NCI-H1417 treated with DMSO at 0.1 percent for 48 hours (cell line): ENCODE measurements at regions not wholly inside any gene's neighbourhood (a gene's known extent, or its start where the extent isn't known, plus 50 kb on each side); places are given as distances from the start of the nearest gene placed in this dataset.

Experiments used
- DNase-seq: peaks from one replicate; lab custom pipeline; 2025; lab: John Stamatoyannopoulos, UW

DNA sequence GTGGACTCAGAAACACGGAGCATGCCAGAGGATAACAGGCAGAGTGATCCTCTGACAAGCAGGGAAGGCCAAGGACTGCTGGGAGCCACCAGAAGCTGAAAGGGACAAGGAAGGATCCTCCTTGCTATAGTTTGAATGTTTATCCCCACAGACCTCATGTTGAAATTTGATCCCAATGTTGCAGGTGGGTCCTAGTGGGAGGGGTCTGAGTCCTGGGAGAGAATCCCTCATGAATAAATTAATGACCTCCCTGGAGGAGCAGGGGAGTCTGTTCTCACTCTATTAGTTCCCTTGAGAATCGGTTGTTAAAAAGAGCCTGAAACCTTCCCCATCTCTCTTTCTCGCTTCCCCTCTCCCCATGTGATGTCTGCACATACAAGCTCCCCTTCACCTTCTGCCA is 124.4 kb downstream of the FBXO15 start:
- no peak for DNase-seq

DNA sequence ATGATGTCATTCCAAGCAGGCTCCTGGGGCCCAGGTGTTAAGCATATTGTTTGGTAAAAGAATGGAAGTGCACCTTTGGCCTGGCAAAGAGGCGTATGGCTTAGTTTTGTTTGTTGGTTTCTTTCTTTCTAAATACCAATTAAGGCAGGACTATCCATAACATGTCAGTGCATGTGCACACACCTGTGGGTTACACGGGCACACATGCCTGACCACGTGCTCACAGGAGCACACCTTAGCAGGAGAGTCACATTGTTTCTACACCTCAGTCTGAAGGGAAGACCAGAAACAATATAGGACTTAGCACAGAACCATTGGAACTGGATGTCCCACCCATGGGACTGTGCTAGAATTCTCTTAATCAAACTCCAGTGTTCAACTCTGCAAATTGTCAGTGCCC is 127.8 kb downstream of the FBXO15 start:
- DNase-seq = no peak

DNA sequence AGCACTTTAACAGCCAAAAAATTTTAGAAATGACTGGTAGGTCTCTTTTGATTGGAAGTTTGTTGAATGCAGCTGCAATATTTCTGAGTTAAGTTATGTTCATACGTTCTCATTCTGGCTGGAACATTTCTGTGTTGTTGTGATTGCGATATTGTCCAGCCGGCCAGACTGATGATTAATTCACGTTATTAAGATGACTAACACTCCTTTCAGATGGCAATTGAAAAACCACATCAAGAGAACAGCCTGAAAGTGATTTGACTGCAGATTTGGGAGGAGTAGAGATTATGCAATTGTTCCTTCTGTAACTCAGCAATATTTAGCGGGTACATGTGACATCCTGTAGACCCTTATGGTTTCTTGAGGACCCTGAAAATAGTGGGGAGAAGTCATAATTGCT is 133.7 kb downstream of the FBXO15 start:
- no peak for DNase-seq

DNA sequence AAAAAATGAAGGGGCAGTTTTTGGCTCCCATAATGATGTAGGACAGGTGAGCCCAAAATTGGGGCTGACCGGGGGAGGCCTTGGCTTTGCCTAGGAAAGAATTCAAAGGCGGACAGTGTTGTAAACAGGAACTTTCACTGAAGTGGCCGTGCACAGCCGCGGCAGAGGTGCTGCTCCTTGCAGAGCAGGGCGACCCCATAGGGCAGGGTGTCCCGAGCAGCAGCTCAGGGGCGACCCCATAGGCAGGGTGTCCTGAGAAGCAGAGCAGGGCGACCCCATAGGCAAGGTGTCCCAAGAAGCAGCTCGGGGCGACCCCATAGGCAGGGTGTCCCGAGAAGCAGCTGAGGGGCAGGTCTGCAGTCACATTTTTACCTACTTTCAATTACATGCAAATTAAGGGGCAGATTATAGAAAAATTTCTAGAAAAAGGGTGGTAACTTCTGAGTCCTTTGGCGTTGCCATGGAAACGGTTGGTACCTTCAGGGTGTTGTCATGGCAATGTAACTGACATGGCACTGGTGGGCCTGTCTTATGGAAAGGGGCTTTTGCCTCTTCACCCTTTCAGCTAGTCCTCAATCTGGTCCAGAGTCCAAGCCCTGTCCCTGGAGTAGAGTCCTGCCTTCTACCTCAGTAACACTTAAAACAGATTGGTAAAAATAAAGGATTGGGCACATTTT is 134.5 kb downstream of the FBXO15 start:
- DNase-seq = no peak

DNA sequence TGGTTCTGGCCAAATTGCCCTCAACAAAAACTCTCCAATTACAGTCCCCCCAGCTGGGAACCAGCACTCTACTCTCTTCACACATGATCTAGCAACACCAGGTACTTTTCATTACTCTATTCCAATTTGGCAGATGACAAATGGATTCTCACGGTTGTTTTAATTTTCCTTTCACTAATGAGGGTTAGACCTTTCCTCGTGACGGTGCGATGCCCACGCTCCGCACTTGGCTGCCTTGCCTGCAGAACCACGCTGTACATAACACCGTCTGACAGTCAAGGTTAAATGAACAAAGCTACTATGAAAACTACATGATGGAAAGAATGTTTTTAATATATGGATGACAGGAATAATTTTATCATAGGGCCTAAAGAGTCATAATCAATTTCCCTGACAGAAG is 141.5 kb downstream of the FBXO15 start:
- DNase-seq = no peak

DNA sequence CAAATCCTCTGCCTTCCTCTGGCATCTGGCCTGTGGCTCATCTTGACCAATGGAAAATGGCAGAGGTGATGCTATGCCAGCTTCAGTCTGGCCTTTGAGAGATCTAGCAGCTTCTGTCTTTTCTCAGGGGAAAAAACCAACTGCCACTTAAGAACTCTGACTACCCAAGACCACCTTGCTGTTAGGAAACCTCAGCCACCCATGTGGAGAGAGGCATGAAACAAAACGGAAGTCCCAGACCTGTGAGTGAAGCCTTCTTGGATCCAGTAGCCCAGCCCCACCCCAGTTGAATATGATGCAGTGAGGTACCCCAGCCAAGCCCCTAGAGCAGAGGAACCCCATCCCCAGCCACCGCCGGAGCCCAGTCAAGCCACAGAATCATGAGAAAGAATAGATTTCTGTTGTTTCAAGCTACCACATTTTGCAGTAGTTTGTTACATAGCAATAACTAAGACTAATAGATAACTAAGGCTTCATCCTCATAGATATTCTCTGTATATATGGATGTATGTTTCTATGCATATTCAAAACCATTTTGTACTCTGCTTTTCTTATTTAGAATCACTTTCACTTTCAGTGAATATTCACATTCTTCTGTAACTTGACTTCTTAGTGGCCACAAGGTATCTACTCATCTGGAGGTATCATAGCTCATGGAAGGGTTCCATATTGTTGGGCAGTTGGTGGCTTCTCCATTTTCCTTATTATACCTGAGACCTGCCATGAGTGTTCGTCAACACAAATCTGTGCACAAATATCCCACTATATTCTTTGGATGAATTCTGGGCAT is 142.1 kb downstream of the FBXO15 start:
- DNase-seq = no peak

DNA sequence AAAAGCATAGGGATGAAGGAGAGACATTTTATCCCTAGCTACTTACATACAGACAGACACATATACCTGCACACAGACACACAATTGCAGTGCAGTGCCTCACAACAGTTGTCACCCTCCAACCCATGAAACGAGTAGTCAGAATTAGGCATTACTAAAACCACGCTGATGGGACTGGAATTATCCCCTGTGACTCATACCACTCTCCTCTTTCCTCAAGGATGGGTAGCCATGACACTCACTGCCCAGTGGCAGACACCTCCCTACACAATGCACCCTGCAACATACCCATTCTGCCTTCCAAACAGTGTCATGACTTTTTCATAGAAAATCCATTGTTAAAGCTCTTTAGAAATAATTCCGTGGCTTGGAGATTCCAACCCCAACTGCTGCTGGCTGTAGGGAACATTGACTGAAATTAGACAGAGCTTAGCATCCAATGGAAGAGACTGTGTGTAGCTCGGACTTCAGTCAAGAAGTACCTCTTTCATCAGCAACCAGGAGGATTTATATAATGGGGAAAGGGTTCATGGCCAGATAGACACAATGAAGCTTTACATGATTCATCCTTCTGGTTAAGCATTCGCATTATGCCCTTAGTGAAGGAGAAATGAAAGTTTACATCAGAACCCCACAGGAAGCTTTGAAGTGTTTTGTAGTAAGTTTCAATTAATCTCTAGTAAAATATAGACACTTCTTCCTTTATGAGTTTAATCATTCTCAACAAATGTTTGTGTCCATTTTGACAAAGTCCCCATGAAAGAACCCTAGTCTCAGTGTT is 155.2 kb downstream of the FBXO15 start:
- DNase-seq = no peak

DNA sequence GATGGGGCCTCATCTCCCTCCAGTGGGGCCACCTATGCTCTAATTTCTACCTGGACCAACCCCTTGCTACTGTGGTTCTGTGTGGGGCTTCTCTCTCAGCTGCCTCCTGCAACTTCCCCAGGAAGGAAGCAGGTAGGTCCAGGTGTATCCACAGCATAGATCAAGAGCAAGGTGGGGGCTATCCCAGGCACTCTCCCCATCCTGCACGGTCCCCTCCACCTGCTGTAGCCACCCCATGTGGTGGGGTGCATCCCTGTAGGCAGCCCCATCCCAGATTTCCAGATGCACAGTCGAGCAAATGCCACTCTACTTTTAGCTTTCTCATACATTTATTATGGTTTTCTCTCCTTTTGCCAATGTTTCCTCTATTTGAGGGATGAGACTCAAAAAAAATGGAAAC is 156.1 kb downstream of the FBXO15 start:
- no peak for DNase-seq

DNA sequence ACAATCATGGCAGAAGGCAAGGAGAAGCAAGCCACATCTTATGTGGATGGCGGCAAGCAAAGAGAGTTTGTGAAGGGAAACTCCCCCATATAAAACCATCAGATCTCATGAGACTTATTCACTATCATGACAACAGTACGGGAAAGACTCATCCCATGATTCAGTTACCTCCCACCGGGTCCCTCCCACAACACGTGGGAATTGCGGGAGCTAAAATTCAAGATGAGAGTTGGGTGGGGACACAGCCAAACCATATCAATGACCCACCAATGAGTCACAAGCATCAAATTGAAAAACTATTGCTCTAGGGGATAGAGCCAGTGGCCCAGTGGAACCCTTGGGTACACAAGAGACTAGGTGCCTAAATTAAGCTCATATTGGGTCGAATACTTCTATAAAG is 157.4 kb downstream of the FBXO15 start:
- no peak for DNase-seq

DNA sequence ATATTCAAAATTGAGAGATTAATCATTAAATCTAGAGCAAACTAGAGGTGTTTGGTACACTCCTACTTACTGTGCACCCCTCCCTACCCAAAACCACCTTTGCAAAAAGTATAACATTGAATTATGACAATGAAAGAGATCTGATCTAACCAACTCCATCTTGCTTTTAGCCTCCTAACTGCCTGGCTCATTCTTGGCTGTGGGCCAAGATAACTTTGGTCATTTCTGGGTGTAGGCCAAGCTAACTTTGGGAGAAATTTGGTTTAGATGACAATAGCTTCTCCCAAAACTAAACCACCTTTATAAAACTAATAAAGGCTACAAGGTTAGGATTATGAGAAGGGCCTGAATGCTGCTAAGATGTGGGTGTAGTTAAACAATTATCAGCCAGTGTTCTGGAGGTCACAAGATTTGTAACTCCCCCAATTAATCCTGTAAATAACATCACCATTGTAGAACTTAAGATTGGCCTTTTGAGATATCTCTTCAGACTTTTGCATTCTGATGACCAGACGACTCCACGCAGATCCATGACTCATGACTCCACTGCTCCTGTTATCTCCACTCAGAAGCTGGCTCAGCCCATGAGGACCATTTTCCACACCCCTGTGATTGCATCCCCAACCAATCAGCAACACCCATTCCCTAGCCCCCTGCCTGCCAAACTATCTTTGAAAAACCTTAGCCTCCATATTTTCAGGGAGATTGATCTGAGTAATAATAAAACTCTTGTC is 160.2 kb downstream of the FBXO15 start:
- no peak for DNase-seq

DNA sequence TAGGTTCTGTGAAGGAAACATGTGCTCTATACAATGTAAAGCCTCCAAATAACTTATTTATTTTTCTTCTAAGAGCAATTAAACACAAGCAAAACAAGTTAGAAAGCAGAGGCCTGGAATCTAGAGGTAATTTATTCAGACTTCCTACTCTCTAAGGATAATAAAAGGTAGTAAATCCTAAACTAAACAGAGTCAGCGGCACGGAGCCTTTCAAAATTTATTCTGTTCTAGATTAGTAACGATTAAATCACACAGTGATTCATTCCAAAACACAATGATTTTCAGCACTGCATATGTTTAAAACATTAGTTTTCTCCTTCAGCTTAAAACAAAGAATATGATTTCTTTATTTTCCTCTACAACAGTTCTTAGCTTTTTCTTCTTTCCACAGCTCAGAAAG is 160.9 kb downstream of the FBXO15 start:
- no peak for DNase-seq

DNA sequence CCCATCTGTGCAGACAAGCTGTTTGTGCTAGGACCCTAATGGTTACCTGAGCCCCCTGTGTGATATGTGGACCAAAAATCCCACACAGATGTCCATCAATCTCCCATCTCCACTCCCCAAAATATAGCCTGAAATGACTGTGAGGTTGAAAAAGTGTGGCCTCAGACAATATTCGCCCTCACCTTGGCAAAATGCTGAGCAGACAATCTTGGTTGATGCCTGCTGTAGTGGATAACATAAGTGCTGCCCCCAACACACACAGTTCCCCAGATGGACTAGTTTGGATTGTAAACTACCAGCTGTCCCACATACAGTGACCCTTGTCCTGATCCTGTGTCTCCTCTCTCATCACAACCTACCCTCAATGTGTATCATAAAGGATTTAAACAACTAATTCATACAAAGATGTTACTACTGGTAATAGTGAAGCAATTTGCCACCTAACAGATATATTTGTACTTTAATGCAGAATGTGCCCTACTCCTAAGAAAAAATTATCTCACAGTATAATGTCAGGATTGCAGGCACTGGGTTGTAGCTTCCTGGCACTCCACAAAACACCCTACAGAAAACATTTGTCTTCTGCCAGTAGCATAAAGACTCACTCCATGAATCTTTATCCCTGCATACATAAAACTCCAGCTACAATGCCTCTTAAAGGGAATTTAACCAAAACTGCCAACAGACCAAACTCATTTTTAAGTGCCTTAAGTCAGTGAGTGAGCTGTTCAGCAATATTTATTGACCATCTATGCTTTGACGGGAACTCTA is 161.6 kb downstream of the FBXO15 start:
- DNase-seq = no peak

DNA sequence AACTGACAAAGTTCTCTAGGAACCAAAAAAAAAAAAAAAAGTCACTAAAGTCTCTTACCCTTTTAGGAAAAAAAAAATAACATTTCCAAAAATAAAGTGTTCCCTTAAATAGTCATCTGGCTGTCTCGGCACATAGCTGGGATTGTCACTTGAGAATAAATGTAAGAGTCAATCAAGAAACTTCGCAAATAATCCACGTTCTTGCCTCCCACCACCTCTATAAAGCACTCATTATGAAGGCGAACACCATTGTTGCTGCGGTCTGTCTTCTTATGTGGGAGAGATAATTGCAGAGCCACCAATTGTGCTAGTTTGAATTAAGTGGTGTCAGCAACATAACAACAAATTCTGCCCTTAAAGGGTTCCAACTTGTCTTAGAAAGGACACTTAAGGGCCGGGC is 163.7 kb downstream of the FBXO15 start:
- no peak for DNase-seq

DNA sequence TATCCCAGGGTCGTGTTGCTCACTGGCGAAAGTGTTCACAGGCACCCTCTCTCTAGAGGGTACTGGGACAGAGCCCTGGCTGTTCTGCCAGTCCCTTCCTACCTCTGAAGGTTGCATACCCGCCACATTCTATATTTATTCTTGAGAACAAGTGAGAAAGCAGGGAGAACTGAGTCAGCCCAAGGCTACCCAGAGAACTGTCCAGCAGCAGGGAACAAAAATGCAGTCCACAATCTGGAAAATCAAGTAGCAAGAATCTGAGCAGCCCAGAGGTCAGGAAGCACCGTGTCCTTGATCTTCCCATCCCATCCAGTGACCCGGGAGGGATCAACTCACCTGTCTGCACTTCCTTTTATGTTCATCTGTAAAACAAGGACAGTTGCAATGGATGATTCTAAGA is 164.1 kb downstream of the FBXO15 start:
- no peak for DNase-seq

DNA sequence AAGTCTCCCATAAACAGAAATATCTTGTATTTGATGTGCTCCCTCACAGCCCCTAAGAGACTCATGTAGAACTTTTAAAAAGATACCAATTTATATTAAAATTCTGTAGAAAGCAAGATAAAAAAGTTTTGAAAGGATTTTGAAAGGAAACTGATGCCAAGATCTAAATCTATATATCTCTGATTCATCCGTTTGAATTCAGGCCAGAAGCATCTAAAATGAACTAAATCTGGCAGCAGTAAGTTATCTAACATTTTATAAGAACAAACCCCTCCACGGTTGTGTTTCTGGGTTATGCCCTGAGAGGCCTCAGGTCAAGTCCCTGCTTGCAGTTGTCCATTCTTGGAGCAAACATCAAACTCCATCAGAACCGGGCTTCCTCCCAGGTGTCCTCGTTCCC is 165.8 kb downstream of the FBXO15 start:
- no peak for DNase-seq

DNA sequence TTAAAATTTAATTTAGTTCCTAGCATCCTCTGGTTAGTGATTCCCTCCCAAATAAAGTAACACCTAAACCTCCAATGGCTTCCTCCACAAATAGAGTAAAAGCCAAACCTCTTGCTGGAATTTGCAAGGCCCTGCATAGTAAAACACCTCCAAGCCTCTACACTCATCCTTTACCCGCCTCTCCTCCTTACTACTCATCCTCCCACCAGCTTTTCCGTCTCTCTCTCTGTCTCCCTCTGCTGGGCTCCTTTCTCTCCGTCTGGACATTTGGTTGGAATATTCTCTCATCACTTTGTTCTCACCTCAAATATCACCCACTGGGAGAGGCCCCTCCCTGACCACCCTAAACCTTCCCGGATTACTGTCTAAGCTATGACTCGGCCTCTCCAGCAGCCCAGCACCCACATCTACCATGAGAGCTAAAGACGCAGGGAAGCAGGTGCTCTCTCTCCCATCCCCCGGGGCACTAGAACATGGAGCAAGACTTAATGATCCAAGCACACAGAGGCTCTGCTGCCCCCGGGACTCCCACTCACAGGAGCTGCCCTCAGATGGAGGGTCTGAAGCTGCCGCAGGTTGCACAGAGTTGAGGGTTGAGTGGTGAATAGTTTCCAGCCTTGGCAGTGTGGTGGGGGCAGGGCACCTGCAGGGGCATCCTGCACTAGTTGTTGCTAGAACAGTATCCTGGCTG is 167.2 kb downstream of the FBXO15 start:
- no peak for DNase-seq

DNA sequence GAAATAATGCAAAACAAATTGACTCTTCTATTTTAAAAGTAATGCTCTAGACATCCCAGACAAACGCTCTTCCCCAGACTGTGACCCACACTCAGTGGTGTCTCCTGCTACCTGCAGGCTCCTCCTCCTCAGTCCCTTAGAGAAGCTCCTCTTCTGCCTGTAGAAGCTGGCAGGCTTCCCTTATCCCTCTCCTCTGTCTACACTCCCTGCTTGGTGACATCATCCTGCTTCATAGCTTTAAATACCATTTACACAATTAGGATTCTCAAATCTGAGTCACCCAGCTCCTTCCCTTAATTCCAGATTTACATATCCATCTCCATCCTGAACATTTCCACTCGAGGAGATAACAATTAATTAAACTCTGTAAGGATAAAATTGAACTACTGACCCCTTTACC is 167.9 kb downstream of the FBXO15 start:
- DNase-seq = no peak

DNA sequence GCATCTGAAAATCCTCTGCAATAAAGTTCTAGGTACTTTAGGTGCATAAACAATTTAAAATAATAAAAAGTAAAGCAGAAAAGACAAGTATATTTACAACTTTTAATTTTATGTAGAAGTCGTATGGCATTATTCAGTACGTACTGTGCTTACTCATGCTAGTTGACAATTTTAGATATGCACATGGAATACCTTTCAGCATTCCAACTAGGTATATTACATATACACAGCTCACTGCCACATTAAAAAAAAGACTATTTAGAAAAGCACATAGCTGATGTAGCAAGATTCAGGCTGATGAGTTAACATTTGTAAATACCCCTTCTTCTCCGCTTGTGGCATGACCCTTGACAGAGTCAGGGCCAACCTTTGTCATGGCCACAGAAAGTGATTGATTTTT is 171.2 kb downstream of the FBXO15 start:
- DNase-seq = no peak

DNA sequence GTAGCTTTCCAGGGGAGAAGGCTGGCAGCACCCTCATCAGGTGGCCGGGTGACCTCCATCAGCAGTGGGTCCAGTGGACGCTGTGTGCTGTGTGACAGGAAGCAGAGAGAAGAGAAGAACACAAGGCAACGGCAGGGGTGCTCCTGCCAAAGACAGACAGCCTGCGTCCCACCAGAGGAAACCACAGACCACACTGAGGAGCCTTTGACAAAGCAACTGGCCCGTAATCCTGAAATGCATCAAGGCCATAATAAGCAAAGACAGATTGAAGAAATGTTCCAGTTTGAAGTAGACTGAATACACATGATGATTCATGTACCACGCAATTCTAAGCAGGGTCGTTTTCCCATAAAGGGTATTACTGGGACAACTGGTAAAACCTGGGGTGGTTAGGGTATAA is 172.4 kb downstream of the FBXO15 start:
- DNase-seq = no peak

DNA sequence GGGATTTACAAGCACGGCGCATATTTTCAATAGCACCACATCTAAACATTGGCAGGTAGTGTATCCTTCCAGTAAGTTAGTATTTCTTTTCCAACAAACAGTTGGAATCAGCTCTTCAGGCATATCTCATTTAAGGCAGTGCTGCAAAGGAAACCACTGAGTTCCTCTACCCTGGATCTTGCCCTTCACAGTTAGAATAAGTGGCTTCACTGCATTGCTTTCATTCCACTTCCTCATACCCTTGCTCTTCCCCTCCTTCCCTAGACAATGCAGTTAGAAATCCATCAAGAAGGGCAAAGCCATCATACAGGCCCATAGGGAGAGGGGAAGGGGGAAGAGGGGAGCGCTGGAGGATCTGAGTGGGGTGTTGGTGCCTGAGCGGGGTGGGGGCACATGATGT is 173.7 kb downstream of the FBXO15 start:
- DNase-seq = no peak

DNA sequence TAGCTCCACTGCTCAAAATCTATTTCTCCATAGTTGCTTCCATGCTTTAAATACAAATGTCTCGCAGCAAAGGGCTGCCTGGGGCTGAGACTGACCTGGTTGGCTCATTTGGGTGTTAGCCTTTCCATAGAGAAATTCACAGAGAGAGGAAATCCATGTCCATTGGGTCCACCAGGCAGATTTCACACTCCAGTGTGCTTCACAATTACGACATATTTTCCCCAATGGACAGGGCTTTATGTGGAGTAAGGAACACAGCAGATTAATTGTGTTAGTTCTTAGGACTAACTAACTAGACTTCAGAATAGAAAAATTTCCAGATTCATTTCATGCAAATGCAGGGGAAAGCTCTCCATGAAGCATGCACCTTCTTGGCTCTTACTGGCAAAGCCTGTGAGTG is 180.7 kb downstream of the FBXO15 start:
- no peak for DNase-seq
